ENCODE measurements at regions not wholly inside any gene's neighbourhood (a gene's known extent, or its start where the extent isn't known, plus 50 kb on each side); places are given as distances from the start of the nearest gene placed in this dataset.

DNA sequence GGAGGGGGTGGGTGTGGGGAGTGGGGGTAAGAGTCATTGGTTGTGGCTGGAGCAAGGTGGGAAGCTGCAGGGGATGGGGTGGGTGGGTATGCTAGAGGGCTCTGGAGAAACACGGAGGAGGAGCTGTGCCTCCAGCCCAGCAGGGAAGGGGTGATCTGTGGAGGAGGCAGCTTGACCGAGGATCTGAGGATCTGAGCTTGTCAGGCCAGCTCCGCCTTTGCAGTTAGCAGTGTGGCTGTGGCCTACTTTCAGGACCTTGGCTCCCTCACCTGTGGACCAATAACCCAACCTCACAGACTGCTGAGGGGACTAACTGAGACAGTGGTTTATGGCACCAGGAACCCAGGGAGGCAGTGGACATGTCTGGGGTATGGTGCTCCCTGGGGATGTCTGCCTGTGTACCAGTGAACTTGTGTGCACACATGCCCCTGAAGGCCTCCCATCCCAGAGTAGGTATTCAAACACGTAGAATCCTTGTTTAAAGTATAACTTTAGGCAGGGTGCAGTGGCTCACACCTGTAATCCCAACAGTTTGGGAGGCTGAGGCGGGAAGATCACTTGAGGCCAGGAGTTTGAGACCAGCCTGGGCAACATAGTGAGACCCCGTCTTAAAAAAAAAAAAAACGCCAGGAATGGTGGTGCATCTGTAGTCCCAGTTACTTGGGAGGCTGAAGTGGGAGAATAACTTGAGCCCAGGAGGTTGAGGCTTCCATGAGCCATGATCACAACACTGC is 52.5 kb upstream of the LINGO1 start:
- H3K4me3 ChIP-seq (ENCODE audit: low read depth, low read length): no peak overlapping the region
- TF ChIP-seq, protein P1, sequence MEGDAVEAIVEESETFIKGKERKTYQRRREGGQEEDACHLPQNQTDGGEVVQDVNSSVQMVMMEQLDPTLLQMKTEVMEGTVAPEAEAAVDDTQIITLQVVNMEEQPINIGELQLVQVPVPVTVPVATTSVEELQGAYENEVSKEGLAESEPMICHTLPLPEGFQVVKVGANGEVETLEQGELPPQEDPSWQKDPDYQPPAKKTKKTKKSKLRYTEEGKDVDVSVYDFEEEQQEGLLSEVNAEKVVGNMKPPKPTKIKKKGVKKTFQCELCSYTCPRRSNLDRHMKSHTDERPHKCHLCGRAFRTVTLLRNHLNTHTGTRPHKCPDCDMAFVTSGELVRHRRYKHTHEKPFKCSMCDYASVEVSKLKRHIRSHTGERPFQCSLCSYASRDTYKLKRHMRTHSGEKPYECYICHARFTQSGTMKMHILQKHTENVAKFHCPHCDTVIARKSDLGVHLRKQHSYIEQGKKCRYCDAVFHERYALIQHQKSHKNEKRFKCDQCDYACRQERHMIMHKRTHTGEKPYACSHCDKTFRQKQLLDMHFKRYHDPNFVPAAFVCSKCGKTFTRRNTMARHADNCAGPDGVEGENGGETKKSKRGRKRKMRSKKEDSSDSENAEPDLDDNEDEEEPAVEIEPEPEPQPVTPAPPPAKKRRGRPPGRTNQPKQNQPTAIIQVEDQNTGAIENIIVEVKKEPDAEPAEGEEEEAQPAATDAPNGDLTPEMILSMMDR (IDR thresholded peaks at IDR 0.05; ENCODE audit: low read depth, low read length, missing control alignments): no peak
- no peak for DNase-seq (ENCODE audit: low read depth)

DNA sequence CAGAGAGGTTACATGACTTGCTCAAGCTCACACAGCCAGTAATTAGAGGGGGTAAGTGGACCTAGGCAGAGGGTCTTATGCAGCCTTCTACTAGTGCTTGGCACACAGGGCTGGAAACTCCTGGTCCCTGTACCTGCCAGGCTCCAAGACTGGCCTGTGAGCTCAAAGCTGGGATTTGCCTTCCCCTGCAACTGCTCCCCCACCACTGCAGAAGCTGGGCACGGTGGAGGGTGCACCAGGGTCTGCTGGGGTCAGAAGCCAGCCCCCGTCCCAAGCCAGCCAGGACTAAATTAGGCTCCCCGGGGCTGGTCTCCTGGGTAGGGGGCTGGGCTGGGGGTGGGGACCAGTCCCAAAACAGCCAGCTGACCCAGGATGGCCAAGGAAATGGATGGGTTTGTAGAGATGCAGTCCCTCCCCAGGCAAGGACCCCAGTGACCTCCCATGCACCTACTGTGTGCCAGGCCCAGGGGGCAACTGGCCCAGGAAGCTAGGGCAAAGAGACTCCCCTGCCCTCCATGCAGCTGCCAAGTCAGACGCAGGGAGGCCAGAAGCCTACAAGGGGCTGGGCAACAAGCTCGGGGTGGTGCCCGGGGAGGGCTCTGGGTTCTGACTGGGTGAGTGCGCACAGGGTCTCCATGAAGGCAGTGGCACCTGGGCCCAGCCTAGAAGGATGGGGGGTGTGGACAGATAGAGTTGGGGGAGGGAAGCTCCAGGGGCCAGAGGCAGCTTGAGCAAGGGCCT is 51.8 kb upstream of the LINGO1 start:
- H3K4me3 ChIP-seq (ENCODE audit: low read depth, low read length): no peak overlapping the region
- DNase-seq (ENCODE audit: low read depth): no peak
- TF ChIP-seq, protein P1 (IDR thresholded peaks at IDR 0.05; ENCODE audit: low read depth, low read length, missing control alignments): no peak

DNA sequence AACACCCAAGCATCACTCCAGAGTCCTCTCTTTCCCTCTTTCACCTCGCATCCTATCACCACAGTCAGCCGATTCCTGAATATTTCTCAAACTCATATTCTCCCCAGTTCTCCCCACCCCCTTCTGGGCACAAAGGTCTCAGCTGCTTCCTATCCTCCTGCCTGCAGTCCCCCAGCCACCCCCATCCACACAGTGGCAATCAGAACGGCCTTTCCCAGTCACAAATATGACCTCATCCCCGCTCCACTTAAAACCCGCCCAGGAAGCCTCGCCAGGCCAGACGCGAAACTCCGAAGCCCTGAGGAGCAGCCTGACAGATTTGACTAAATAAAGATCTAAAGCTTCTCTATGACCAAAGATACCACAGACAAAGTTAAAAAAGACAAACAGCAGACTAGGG is 49.9 kb upstream of the LINGO1 start:
- no peak overlapping the region for H3K4me3 ChIP-seq (ENCODE audit: low read depth, low read length)
- DNase-seq (ENCODE audit: low read depth): no peak
- TF ChIP-seq, protein P1 (IDR thresholded peaks at IDR 0.05; ENCODE audit: low read depth, low read length, missing control alignments): no peak
